SHP77 treated with DMSO at 0.1 percent for 48 hours (cell line): ENCODE measurements at regions not wholly inside any gene's neighbourhood (a gene's known extent, or its start where the extent isn't known, plus 50 kb on each side); places are given as distances from the start of the nearest gene placed in this dataset.

Experiments used
- DNase-seq: peaks from one replicate; lab custom pipeline; 2025; lab: John Stamatoyannopoulos, UW

DNA sequence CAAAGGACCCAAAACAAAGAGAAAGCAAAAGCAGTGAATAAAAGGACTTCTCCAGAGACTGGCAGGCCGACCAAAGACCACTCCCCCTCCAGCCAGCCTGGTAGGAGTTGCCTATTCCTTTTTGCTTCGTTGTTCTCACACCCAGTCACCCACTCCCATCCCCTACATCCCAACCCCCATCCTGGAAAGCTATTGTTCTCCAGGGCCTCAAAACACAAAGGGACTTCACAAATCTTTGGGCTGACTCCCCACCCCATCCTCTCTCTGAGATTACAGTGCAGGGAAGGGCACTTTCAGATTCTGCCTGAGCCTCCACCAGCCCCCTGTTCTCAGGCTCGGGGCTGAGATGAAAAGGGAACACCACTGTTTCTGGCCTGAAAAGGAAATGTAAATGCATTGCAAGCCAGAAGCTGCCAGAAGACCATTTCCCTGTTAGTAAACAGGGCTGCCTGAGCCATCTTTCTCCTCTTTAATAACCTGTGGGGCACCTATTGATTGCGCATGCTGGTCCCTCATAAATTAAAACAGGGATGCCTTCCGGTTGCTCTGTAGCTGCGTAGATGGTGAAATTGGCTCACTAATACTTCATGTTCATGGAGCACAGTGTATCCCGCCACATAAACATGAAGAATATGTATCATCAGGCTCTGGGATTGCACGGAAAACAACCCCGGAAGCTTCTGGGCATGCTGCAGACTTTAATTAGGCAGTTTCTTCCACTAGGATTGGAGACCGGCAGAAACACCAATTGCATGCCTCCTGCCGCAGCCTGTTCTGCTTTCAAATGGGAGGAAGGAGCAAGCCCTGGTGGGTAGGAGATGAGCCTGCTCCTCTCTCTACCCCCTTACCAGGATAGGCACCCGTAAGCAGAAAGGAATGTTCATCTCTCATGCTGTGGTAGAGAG is 130.3 kb upstream of the FUT8 start:
- DNase-seq = no peak

DNA sequence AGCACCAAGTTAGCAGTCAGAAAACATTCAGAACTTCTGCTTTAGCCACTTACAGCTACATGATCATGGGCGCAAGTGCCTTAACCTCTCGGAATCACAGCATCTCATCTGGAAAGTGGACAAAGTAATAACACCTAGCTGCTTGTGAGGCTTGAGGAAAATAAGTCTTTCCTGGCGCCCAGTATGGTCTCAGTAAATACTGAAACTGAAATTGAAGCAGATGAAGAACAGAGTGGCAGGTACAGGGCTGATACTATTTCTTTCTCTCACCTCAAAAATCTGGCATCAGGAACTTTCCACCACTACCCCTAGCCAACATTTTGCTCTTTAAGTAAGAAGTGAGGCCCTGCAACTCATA is 129.7 kb upstream of the FUT8 start:
- DNase-seq = no peak

DNA sequence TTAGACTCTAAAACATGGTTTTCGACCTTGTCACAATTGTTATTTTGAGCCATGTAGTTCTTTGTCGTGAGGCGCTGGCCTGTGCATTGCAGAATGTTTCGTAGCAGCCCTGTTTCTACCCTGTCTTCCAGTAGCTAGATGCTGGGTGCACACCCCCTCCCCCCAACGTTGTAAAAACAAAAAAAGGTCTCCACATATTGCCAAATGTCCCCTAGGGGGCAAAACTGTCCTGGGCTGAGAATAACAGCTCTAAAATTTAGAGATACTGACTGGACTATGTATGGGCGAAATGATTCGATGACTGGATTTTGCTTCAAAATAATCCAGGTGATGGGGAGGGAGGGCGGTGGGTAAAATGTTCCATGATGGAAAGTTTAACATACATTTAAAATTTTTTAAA is 126.1 kb upstream of the FUT8 start:
- no peak for DNase-seq

DNA sequence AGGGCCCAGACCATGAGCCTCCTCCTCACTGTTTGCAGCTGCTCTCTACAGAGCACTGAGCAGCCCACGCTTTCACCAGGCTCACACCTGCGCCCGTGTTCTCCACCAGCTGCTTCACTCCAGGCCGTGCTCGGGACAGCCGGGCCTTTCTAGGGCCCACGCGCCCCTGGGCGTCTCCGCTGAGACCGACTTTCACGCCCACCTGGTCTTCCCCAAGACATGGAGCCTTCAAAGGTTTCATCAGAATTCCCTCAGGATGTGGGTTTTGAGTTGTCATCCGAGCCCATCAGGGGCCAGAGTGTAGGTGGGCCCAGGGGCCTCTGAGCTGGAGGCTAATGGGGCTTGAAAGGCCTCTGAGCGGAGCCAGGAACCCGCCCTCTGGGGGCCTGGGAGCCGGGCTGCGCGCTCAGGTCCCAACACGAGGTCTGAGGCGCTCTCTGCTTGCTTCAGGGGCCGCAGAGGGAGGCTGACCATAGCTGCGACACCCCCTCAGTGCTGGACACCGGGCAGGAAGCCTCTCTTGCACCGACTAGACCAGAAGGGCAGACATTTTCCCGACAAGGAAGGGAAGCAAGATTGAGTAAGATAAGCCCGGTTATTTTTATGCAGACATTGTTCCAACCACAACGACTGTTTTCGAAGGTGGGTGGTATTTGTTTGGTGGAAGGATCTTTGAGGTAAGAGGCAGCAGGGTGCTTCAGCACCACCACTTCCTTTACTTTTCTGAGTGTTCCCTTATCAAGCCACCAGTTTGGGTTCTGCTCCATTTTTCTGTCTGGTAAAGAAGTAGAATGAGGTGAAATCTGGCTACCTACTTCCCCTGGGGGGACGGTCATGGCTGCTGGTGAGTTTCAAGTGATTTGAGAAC is 125.0 kb upstream of the FUT8 start:
- DNase-seq = peak; percentile 47

GRCh38 chr14:65290830-65291229 is 121.7 kb upstream of the FUT8 start:
- no peak for DNase-seq

DNA sequence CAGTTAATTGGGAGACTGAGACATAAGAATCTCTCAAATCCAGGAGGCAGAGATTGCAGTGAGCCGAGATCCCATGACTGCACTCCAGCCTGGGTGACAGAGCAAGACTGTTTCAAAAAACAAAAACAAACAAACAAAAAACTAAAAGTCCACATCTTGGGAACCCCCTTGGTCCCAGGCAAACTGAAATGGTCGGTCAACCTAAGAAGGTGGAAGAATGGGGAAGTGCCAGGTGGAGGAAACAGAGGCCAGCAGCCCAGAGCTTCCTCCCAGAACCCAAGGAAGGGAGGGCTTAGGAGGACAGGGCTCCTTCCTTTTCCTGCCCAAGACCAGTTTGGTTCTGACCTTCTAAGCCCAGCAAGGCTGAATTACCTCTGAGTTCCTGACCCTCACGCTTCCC is 121.0 kb upstream of the FUT8 start:
- DNase-seq = no peak

DNA sequence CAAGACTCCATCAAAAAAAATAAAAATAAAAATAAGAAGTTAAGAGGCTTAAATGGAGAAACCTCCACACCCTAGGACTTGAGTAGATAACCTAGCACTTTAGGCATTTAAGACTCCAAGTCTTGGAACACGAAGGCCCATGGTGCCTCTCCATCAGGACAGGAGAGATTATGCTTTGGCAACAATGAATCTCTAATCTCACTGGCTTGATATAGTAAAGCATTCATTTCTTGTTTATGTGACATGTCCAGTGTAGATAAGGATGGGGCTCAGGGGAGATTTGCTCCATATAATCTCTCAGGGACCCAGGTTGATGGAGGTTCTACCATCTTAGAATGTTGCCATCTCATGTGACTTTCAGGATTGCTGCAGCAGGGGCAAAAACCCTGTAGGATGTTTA is 117.7 kb upstream of the FUT8 start:
- no peak for DNase-seq

GRCh38 chr14:65296402-65296801 is 116.1 kb upstream of the FUT8 start:
- DNase-seq = no peak

GRCh38 chr14:65296876-65297275 is 115.7 kb upstream of the FUT8 start:
- DNase-seq = no peak

GRCh38 chr14:65297744-65298143 is 114.8 kb upstream of the FUT8 start:
- DNase-seq = peak; percentile 84

DNA sequence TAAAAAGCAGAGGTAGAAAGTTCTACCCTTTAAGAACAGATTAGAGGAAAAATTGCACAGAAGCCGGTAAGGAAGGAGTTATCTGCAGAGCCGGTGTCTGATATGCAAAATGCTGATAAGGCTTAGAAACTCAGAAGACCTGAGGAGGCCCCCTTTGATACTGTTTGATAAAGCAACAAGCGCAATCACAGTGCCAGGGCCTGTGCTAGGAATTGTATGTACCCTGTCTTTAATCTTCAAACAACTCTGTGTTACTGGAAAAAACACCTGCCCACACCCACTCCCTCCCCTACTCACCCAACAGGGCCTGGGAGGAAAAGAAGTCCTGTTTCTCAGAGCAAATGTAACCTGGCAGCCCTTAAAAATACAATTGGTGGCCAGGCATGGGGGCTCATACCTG is 112.7 kb upstream of the FUT8 start:
- no peak for DNase-seq

- DNase-seq = no peak
Measured at GRCh38 chr14:65301862-65302539, 110.5 kb upstream of the FUT8 start.

DNA sequence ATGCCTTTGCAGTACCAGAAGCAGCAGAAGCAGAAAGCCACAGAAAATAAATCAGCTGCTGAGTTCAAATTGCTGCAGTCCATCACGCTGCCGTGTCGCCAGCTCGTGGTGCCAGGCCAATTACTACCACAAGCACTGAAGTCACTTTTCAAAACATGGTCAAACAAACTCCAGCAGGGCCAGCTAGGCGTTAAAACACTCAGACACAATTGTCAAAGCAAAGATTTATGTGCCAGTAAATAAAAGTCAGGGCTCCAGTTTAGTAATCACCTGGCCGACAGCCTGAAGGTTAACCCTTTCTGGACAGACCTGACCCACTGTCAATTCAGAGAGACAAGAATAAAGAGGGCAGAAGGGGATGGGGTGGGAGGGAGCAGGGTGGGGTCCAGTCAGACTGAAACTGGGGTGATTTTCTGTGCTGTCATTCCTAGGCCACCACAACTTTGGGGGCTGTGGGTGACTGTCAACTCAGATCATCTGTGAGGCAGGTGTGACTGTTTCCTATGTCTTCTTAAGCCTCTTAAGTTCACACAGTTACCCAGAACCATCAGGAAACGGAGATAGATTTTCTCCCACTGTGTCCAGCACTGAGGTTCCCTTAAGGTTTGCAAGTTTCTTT is 109.8 kb upstream of the FUT8 start:
- DNase-seq = peak; percentile 47

GRCh38 chr14:65303190-65303898 is 109.2 kb upstream of the FUT8 start:
- DNase-seq = no peak

- no peak for DNase-seq
Measured at GRCh38 chr14:65303899-65304222, 108.7 kb upstream of the FUT8 start.

GRCh38 chr14:65304239-65304638 is 108.3 kb upstream of the FUT8 start:
- no peak for DNase-seq

- no peak for DNase-seq
Measured at GRCh38 chr14:65304963-65305362, 107.6 kb upstream of the FUT8 start.

GRCh38 chr14:65308536-65308935 is 104.0 kb upstream of the FUT8 start:
- no peak for DNase-seq

DNA sequence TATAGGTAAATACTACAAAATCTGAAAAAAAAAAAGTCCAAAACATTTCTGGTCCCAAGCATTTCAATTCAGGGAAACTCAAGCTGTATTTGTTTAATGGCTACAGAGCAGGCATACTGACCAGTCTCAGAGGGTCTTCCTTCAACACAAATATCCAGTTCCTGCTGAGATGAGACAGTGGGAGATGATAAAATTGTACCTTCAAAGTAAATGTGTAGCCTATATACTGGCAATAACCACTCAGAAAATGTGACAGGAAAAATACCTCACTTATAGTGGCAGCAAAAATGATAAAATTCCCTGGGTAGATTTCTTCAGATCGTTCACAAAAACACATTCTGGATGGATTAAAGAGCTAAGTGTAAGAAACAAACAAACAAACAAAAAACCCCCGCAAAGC is 102.0 kb upstream of the FUT8 start:
- no peak for DNase-seq

DNA sequence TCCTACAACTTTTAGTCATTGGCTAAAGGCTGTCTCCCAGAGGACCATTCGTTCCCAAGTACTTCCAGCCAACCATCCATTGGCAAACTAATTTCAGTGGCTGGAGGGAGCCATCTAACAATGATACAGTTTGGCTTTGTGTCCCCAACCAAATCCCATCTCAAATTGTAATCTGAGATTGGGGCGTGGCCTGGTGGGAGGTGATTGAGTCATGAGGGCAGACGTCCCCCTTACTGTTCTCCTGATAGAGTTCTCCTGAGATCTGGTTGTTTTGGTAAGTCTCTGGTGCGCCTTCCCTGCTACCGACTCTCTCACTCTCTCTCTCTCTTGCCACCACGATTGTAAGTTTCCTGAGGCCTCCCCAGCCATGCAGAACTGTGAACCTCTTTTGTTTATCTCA is 99.7 kb upstream of the FUT8 start:
- no peak for DNase-seq

GRCh38 chr14:65318636-65319506 is 93.7 kb upstream of the FUT8 start:
- no peak for DNase-seq
